ENCODE measurements at regions not wholly inside any gene's neighbourhood (a gene's known extent, or its start where the extent isn't known, plus 50 kb on each side); places are given as distances from the start of the nearest gene placed in this dataset.

DNA sequence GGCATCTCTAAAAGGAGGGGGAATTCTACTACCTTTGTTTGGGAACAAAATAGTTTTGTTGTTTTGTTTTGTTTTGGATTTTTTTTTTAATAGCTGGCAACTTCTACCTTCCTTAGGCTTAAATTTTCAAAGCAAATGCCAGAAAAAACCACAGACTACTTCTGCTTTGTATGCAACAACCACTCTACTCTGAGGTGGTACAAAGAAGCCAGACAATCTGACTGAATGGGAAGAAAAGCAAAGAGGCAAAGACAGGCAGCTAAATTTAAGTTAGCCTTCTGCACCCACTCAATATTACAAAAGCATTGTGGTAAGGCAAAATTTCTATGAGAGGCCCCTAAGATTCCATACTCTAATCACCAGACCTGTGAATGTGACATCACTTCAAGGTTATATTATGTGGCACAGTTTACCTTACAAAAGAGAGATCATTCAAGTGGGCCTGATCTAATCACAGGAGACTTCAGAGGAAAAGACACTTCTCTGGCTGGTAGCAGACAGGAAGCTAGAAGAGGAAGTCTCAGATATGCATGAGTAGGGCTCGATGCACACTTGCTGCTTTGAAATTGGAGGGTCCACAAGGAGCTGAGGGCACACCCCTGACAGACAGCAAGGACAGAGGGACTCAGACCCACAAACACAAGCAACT lies 566.6 kb downstream of the RPS29 start:
- no peak for TF ChIP-seq CTCF (IDR thresholded peaks at IDR 0.05 in 4 of 5, conservative IDR thresholded peaks at IDR 0.05 in 1 of 5)
- TF ChIP-seq POLR2A (IDR thresholded peaks at IDR 0.05): no peak

All from gastrocnemius medialis (tissue), 4 donors.